IMR-90 (cell line): ENCODE measurements at regions not wholly inside any gene's neighbourhood (a gene's known extent, or its start where the extent isn't known, plus 50 kb on each side); places are given as distances from the start of the nearest gene placed in this dataset.

Source experiments
- ATAC-seq: fragments of 200-7000 bp; cut with Tn5 transposase; 2 replicates; pipeline ENCODE4 v1.9.1; 2020; ENCODE audit warnings: low read depth, mild to moderate bottlenecking, moderate library complexity
- BruUV-seq: library from RNA; stranded (reverse); fragments of 400-500 nt; replicated peaks from 2 replicates; lab custom pipeline; 2021; lab: Mats Ljungman, UMichigan
- CTCF ChIA-PET: fragments of 300-600 bp; formaldehyde crosslinking; extraction: SDS; loops from one replicate; lab custom pipeline; 2021; ENCODE audit warnings: antibody characterized with exemption; lab: Yijun Ruan, JAX
- POLR2A ChIA-PET: fragments of 300-600 bp; sonication (Branson Sonifier 250); formaldehyde crosslinking; loops from one replicate; lab custom pipeline; 2022; ENCODE audit warnings: antibody characterized with exemption; ENCODE audit not compliant: unreplicated experiment; lab: Charles Lee
- DNase-seq: peaks from one replicate; pipeline ENCODE4 v3.0.0; 2013
- H2AFZ ChIP-seq: replicated peaks from 2 replicates; pipeline ENCODE3; 2013; ENCODE audit warnings: low read length, mild to moderate bottlenecking; ENCODE audit not compliant: poor library complexity
- H2AK5ac ChIP-seq: 2 replicates; pipeline ENCODE4 v1.6.1; 2013; ENCODE audit warnings: low read depth, low read length, inconsistent platforms
- H2AK9ac ChIP-seq: replicated peaks from 2 replicates; pipeline ENCODE3; 2013; ENCODE audit warnings: mild to moderate bottlenecking, low read depth, low read length, moderate library complexity; ENCODE audit not compliant: poor library complexity
- H2BK120ac ChIP-seq: 2 replicates; pipeline ENCODE4 v1.6.1; 2013; ENCODE audit warnings: low read depth, low read length, inconsistent platforms
- H2BK15ac ChIP-seq: 3 replicates; pipeline ENCODE4 v1.6.1; 2013; ENCODE audit warnings: low read depth, low read length, inconsistent platforms
- H2BK20ac ChIP-seq: 2 replicates; pipeline ENCODE4 v1.6.1; 2013; ENCODE audit warnings: low read depth, mild to moderate bottlenecking, inconsistent platforms, low read length, moderate library complexity
- H2BK5ac ChIP-seq: 2 replicates; pipeline ENCODE4 v1.6.1; 2013; ENCODE audit warnings: mild to moderate bottlenecking, low read depth, low read length, inconsistent platforms; ENCODE audit not compliant: poor library complexity, severe bottlenecking
- H3K14ac ChIP-seq: replicated peaks from 2 replicates; pipeline ENCODE4 v1.6.1; 2013; ENCODE audit warnings: low read depth, low read length, inconsistent platforms
- H3K18ac ChIP-seq: 2 replicates; pipeline ENCODE4 v1.6.1; 2013; ENCODE audit warnings: low read depth, low read length, control low read depth
- H3K23ac ChIP-seq: 2 replicates; pipeline ENCODE4 v1.6.1; 2013; ENCODE audit warnings: low read depth, low read length, inconsistent platforms
- H3K27ac ChIP-seq: 2 replicates; pipeline ENCODE4 v1.5.1; 2013; ENCODE audit warnings: mild to moderate bottlenecking, control low read depth, low read length; ENCODE audit not compliant: insufficient read depth
- H3K27me3 ChIP-seq: 2 replicates; pipeline ENCODE4 v1.6.1; 2013; ENCODE audit warnings: low read length; ENCODE audit not compliant: control insufficient read depth, insufficient read depth
- H3K36me3 ChIP-seq: 2 replicates; pipeline ENCODE4 v1.6.1; 2013; ENCODE audit warnings: low read length, mixed read lengths; ENCODE audit not compliant: control insufficient read depth, insufficient read depth
- H3K4ac ChIP-seq: 2 replicates; pipeline ENCODE4 v1.6.1; 2013; ENCODE audit warnings: low read depth, low read length, inconsistent platforms
- H3K4me1 ChIP-seq: 2 replicates; pipeline ENCODE4 v1.6.1; 2013; ENCODE audit warnings: low read length, mixed read lengths; ENCODE audit not compliant: control insufficient read depth, insufficient read depth
- H3K4me2 ChIP-seq: 2 replicates; pipeline ENCODE4 v1.6.1; 2013; ENCODE audit warnings: low read depth, mild to moderate bottlenecking, control low read depth, low read length, moderate library complexity
- H3K4me3 ChIP-seq: 2 replicates; pipeline ENCODE4 v1.5.1; 2013; ENCODE audit warnings: low read depth, mild to moderate bottlenecking, control low read depth, low read length, moderate library complexity; ENCODE audit not compliant: insufficient read depth
- H3K56ac ChIP-seq: 2 replicates; pipeline ENCODE4 v1.6.1; 2013; ENCODE audit warnings: low read length, inconsistent platforms; ENCODE audit not compliant: insufficient read depth; ENCODE audit errors: extremely low read depth
- H3K79me1 ChIP-seq, 2 experiments: 2 replicates each; pipeline ENCODE4 v1.6.1; 2013; ENCODE audit warnings: low read length in 2 of 2, inconsistent platforms in 1 of 2, low read depth in 1 of 2
- H3K9ac ChIP-seq: 2 replicates; pipeline ENCODE4 v1.6.1; 2013; ENCODE audit warnings: low read depth, low read length, control low read depth
- H3K9me1 ChIP-seq: 2 replicates; pipeline ENCODE4 v1.6.1; 2013; ENCODE audit warnings: low read length, inconsistent platforms; ENCODE audit not compliant: insufficient read depth
- H3K9me3 ChIP-seq: 2 replicates; pipeline ENCODE4 v1.6.1; 2013; ENCODE audit warnings: low read length; ENCODE audit not compliant: control insufficient read depth, insufficient read depth
- H4K20me1 ChIP-seq: 2 replicates; pipeline ENCODE4 v1.6.1; 2013; ENCODE audit warnings: low read length, inconsistent platforms; ENCODE audit not compliant: insufficient read depth
- H4K5ac ChIP-seq: 2 replicates; pipeline ENCODE4 v1.6.1; 2013; ENCODE audit warnings: mild to moderate bottlenecking, low read depth, low read length, control low read depth
- H4K8ac ChIP-seq, 2 experiments: 2 replicates each; pipeline ENCODE4 v1.6.1; 2013; ENCODE audit warnings: low read depth in 2 of 2, low read length in 2 of 2, control low read depth in 1 of 2, inconsistent platforms in 1 of 2
- H4K91ac ChIP-seq: 2 replicates; pipeline ENCODE4 v1.6.1; 2013; ENCODE audit warnings: low read depth, low read length, inconsistent platforms; ENCODE audit not compliant: insufficient read depth
- BHLHE40 ChIP-seq: fragments of 150-350 bp; IDR thresholded peaks from 2 replicates; pipeline ENCODE4 v1.6.1; 2016; ENCODE audit warnings: mild to moderate bottlenecking, low read depth, low read length
- CEBPB ChIP-seq: IDR thresholded peaks from 2 replicates; pipeline ENCODE4 v1.6.1; 2012; ENCODE audit warnings: low read depth, low read length, improper control_type of control experiment
- CHD1 ChIP-seq: IDR thresholded peaks from 2 replicates; pipeline ENCODE4 v1.6.1; 2012; ENCODE audit warnings: low read depth, low read length, improper control_type of control experiment
- CTCF ChIP-seq: conservative IDR thresholded peaks from 2 replicates; pipeline ENCODE4 v1.5.1; 2012; ENCODE audit warnings: mild to moderate bottlenecking, low read depth, low read length, improper control_type of control experiment
- ELK1 ChIP-seq: fragments of 150-350 bp; IDR thresholded peaks from 2 replicates; pipeline ENCODE4 v1.6.1; 2016; ENCODE audit warnings: low read depth, mild to moderate bottlenecking, low read length, moderate library complexity, borderline replicate concordance
- MAZ ChIP-seq: IDR thresholded peaks from 2 replicates; pipeline ENCODE4 v1.6.1; 2012; ENCODE audit warnings: low read depth, mild to moderate bottlenecking, low read length, improper control_type of control experiment, moderate library complexity, borderline replicate concordance
- MXI1 ChIP-seq: IDR thresholded peaks from 2 replicates; pipeline ENCODE4 v1.6.1; 2012; ENCODE audit warnings: low read depth, mild to moderate bottlenecking, low read length, moderate library complexity, borderline replicate concordance
- NFE2L2 ChIP-seq: fragments of 150-350 bp; IDR thresholded peaks from 2 replicates; pipeline ENCODE4 v1.6.1; 2016; ENCODE audit warnings: low read depth, mild to moderate bottlenecking, low read length
- POLR2A ChIP-seq: IDR thresholded peaks from 2 replicates; pipeline ENCODE4 v1.6.1; 2012; ENCODE audit warnings: mild to moderate bottlenecking, low read depth, low read length
- RAD21 ChIP-seq: IDR thresholded peaks from 2 replicates; pipeline ENCODE4 v1.6.1; 2012; ENCODE audit warnings: low read length, improper control_type of control experiment
- RCOR1 ChIP-seq: IDR thresholded peaks from 2 replicates; pipeline ENCODE4 v1.6.1; 2012; ENCODE audit warnings: mild to moderate bottlenecking, low read length, improper control_type of control experiment; ENCODE audit not compliant: insufficient replicate concordance
- SMC3 ChIP-seq: fragments of 150-350 bp; IDR thresholded peaks from 2 replicates; pipeline ENCODE4 v1.6.1; 2016; ENCODE audit warnings: low read depth, mild to moderate bottlenecking, antibody characterized with exemption, low read length, moderate library complexity
- WGBS, 2 experiments: methylation state at CpG; one replicate each; pipeline versions ENCODE4 v1.1.5 to v1.1.7; 2013; ENCODE audit warnings: missing lambda C conversion rate in 2 of 2; ENCODE audit not compliant: insufficient read length in 1 of 2; ENCODE audit errors: extremely low coverage in 2 of 2; 5-methylcytosine and 5-hydroxymethylcytosine counted together
- dilution Hi-C: fragments of 300-500 bp; cut with HindIII; formaldehyde crosslinking; loops from one replicate; pipeline ENCODE4 v1.14.3; 2018; ENCODE audit warnings: low sequenced_read_pairs; ENCODE audit not compliant: unreplicated experiment
- in situ Hi-C: fragments of 300-500 bp; cut with MboI; formaldehyde crosslinking; loops from 3 replicates; pipeline ENCODE4 v1.14.3; 2019; ENCODE audit warnings: low sequenced_read_pairs, inconsistent platforms, mixed read lengths
- intact Hi-C: fragments of 100-400 bp; cut with micrococcal nuclease; formaldehyde crosslinking; loops from 2 replicates; pipeline ENCODE4 v1.10.0; 2022
- TF ChIP-seq, protein P1 (sequence below): fragments of 150-350 bp; IDR thresholded peaks from 2 replicates; pipeline ENCODE4 v1.6.1; 2017; ENCODE audit warnings: mild to moderate bottlenecking, antibody characterized with exemption, low read length, low read depth

DNA sequence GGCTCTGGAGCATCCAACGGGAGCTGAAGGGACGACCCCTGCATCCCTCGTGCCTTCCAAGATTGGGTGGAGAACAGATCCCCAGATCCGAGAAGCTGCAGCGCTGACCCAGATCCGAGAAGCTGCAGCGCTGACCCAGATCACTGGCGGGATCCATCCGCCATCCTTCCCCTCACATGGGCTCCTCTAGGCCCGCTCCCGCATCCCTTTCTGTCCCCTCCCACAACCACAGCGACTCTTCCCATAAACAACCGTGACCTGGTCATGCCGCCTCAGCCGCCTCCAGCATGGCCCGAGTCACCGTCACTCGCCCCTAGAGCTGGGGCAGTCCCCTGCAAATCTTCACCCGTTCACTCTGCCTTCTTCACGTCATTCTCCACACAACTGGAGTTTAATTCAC, 124.9 kb downstream of the UTP18 start:
- H3K23ac ChIP-seq = no peak overlapping the region
- H3K79me1 ChIP-seq = no peaks in the 10 kb centered on the region
- no peak overlapping the region for H2BK5ac ChIP-seq
- no peak overlapping the region for H3K18ac ChIP-seq
- no peaks in the 10 kb centered on the region for H3K27me3 ChIP-seq
- H3K36me3 ChIP-seq = no peaks in the 10 kb centered on the region
- no peak overlapping the region for H2BK15ac ChIP-seq
- no peak overlapping the region for H3K4me3 ChIP-seq
- H3K9me1 ChIP-seq = no peaks in the 10 kb centered on the region
- no peak overlapping the region for H2AK5ac ChIP-seq
- DNase-seq (no peak), ATAC-seq (no peak)
- H3K56ac ChIP-seq = no peak overlapping the region
- intact Hi-C loops = no loop called here
- no peak overlapping the region for H3K27ac ChIP-seq
- no peaks in the 10 kb centered on the region for H3K4me1 ChIP-seq
- no peak overlapping the region for H4K8ac ChIP-seq
- no peak for TF ChIP-seq MXI1
- no peak for TF ChIP-seq BHLHE40
- TF ChIP-seq NFE2L2 = no peak
- TF ChIP-seq ELK1 = no peak
- TF ChIP-seq CTCF = no peak
- TF ChIP-seq SMC3 = no peak
- TF ChIP-seq CHD1 = no peak
- no peak for TF ChIP-seq RCOR1
- TF ChIP-seq, protein P1, sequence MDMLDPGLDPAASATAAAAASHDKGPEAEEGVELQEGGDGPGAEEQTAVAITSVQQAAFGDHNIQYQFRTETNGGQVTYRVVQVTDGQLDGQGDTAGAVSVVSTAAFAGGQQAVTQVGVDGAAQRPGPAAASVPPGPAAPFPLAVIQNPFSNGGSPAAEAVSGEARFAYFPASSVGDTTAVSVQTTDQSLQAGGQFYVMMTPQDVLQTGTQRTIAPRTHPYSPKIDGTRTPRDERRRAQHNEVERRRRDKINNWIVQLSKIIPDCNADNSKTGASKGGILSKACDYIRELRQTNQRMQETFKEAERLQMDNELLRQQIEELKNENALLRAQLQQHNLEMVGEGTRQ = no peak
- TF ChIP-seq MAZ = no peak
- TF ChIP-seq CEBPB = no peak
- TF ChIP-seq POLR2A = no peak
- TF ChIP-seq RAD21 = no peak
- no peak overlapping the region for H2BK120ac ChIP-seq
- no TSS peak for BruUV-seq
- in situ Hi-C loops = no loop called here
- no peak overlapping the region for H4K91ac ChIP-seq
- H3K9ac ChIP-seq = no peak overlapping the region
- dilution Hi-C loops = no loop called here
- ChIA-PET POLR2A (no interaction called here), CTCF (no interaction called here)
- H2AFZ ChIP-seq = peak overlapping the region; percentile 24
- H3K4me2 ChIP-seq = no peak overlapping the region
- H3K14ac ChIP-seq = no peak overlapping the region
- WGBS, 2 experiments = 73% methylated on average over 17 of the region's 20 CpGs; no CpG with 5 or more reads in 1 of the 2 experiments
- H4K20me1 ChIP-seq = no peaks in the 10 kb centered on the region
- H2AK9ac ChIP-seq = no peak overlapping the region
- no peak overlapping the region for H3K4ac ChIP-seq
- H2BK20ac ChIP-seq = no peak overlapping the region
- no peak overlapping the region for H4K5ac ChIP-seq
- H3K9me3 ChIP-seq = no peaks in the 10 kb centered on the region
